Fibroblast of lung (primary cell): ENCODE measurements at regions not wholly inside any gene's neighbourhood (a gene's known extent, or its start where the extent isn't known, plus 50 kb on each side); places are given as distances from the start of the nearest gene placed in this dataset.

ENCODE experiments used
- DNase-seq, 2 donors: peaks; one replicate each; pipeline versions ENCODE4 v3.0.0 to v3.0.0-alpha.2; 2010; ENCODE audit warnings: low read depth in 2 of 2
- H2AFZ ChIP-seq: 2 replicates; pipeline ENCODE4 v1.5.1; 2012; ENCODE audit warnings: low read length, control low read depth, inconsistent platforms
- H3K27ac ChIP-seq: 2 replicates; pipeline ENCODE4 v1.5.1; 2011; ENCODE audit warnings: low read length, control low read depth; ENCODE audit not compliant: insufficient read depth
- H3K27me3 ChIP-seq: 2 replicates; pipeline ENCODE4 v1.5.1; 2011; ENCODE audit warnings: mild to moderate bottlenecking, low read length; ENCODE audit not compliant: control insufficient read depth, insufficient read depth
- H3K36me3 ChIP-seq: 2 replicates; pipeline ENCODE4 v1.5.1; 2011; ENCODE audit warnings: low read length; ENCODE audit not compliant: control insufficient read depth, insufficient read depth
- H3K4me1 ChIP-seq: 2 replicates; pipeline ENCODE4 v1.5.1; 2011; ENCODE audit warnings: low read length; ENCODE audit not compliant: control insufficient read depth, insufficient read depth; ENCODE audit errors: extremely low read depth
- H3K4me2 ChIP-seq: 2 replicates; pipeline ENCODE4 v1.5.1; 2011; ENCODE audit warnings: low read length, control low read depth; ENCODE audit not compliant: insufficient read depth; ENCODE audit errors: extremely low read depth
- H3K4me3 ChIP-seq, 4 experiments: fragments of 200-600 bp in 1 of 4; sonication (generic) in 1 of 4; replicated peaks in 1 of 4; 2 replicates each; pipeline ENCODE4 v1.5.1; 2011 to 2016; ENCODE audit warnings: low read length in 4 of 4, low read depth in 3 of 4, mild to moderate bottlenecking in 3 of 4, control low read depth in 2 of 4, inconsistent platforms in 1 of 4, mixed read lengths in 1 of 4; ENCODE audit not compliant: insufficient read depth in 1 of 4; ENCODE audit errors: control extremely low read depth in 1 of 4
- H3K79me2 ChIP-seq: 2 replicates; pipeline ENCODE4 v1.5.1; 2012; ENCODE audit warnings: mild to moderate bottlenecking, low read length, inconsistent platforms; ENCODE audit not compliant: control insufficient read depth, insufficient read depth
- H3K9ac ChIP-seq: 2 replicates; pipeline ENCODE4 v1.5.1; 2011; ENCODE audit warnings: mild to moderate bottlenecking, low read length, control low read depth; ENCODE audit not compliant: insufficient read depth
- H3K9me3 ChIP-seq: 2 replicates; pipeline ENCODE4 v1.5.1; 2012; ENCODE audit warnings: low read depth, low read length; ENCODE audit not compliant: control insufficient read depth, insufficient read depth
- H4K20me1 ChIP-seq: 2 replicates; pipeline ENCODE4 v1.5.1; 2011; ENCODE audit warnings: low read length; ENCODE audit not compliant: control insufficient read depth, insufficient read depth; ENCODE audit errors: extremely low read depth
- CTCF ChIP-seq, 2 donors: IDR thresholded peaks in 1 of 2; conservative IDR thresholded peaks in 1 of 2; 1 replicate in 1 of 2; 2 replicates in 1 of 2; pipeline ENCODE4 v1.5.1; 2011 to 2012; ENCODE audit warnings: low read length in 2 of 2, control low read depth in 1 of 2, inconsistent platforms in 1 of 2, low read depth in 1 of 2, mild to moderate bottlenecking in 1 of 2
- EZH2 ChIP-seq: IDR thresholded peaks from 2 replicates; pipeline ENCODE4 v1.5.1; 2012; ENCODE audit warnings: low read length, control low read depth, mild to moderate bottlenecking; ENCODE audit errors: missing control alignments

- DNase-seq = peak; percentile 64 to 74
- H3K27ac ChIP-seq = no peak overlapping the region
- no peaks in the 10 kb centered on the region for H3K36me3 ChIP-seq
- H3K9me3 ChIP-seq = no peaks in the 10 kb centered on the region
- no peak overlapping the region for H3K4me3 ChIP-seq
- no peaks in the 10 kb centered on the region for H3K79me2 ChIP-seq
- no peaks in the 10 kb centered on the region for H3K27me3 ChIP-seq
- TF ChIP-seq EZH2 = no peak
- peak; percentile 64 to 68 for TF ChIP-seq CTCF (conservative IDR thresholded peaks at IDR 0.05 in 1 of 2, IDR thresholded peaks at IDR 0.05 in 1 of 2; ENCODE audit: low read depth in 1 of 2, low read length in 2 of 2)
- no peaks in the 10 kb centered on the region for H3K4me1 ChIP-seq
- no peak overlapping the region for H2AFZ ChIP-seq
- no peak overlapping the region for H3K4me2 ChIP-seq
- H4K20me1 ChIP-seq = no peaks in the 10 kb centered on the region
- H3K9ac ChIP-seq = no peak overlapping the region
Observed at GRCh38 chr1:29513357-29513756, 277.0 kb downstream of the PTPRU start.

GRCh38 chr1:29511436-29511835, 275.1 kb downstream of the PTPRU start:
- Histone ChIP-seq H4K20me1 (no peaks in the 10 kb centered on the region), H3K9me3 (no peaks in the 10 kb centered on the region), H3K79me2 (no peaks in the 10 kb centered on the region), H3K9ac (no peak overlapping the region), H3K27ac (no peak overlapping the region), H3K4me1 (no peaks in the 10 kb centered on the region), H3K27me3 (no peaks in the 10 kb centered on the region), H3K4me2 (no peak overlapping the region), H3K36me3 (no peaks in the 10 kb centered on the region), H3K4me3 (no peak overlapping the region), H2AFZ (no peak overlapping the region)
- DNase-seq = no peak
- no peak for TF ChIP-seq CTCF (conservative IDR thresholded peaks at IDR 0.05 in 1 of 2, IDR thresholded peaks at IDR 0.05 in 1 of 2; ENCODE audit: low read depth in 1 of 2, low read length in 2 of 2)
- TF ChIP-seq EZH2 = no peak

GRCh38 chr1:29508458-29509107, 272.3 kb downstream of the PTPRU start:
- Histone ChIP-seq H3K27me3 (no peaks in the 10 kb centered on the region), H3K9ac (no peak overlapping the region), H3K4me1 (no peaks in the 10 kb centered on the region), H4K20me1 (no peaks in the 10 kb centered on the region), H3K4me2 (no peak overlapping the region), H3K79me2 (no peaks in the 10 kb centered on the region), H3K27ac (no peak overlapping the region), H2AFZ (no peak overlapping the region), H3K4me3 (no peak overlapping the region), H3K9me3 (no peaks in the 10 kb centered on the region), H3K36me3 (no peaks in the 10 kb centered on the region)
- DNase-seq = no peak
- no peak for TF ChIP-seq EZH2
- no peak for TF ChIP-seq CTCF (conservative IDR thresholded peaks at IDR 0.05 in 1 of 2, IDR thresholded peaks at IDR 0.05 in 1 of 2; ENCODE audit: low read depth in 1 of 2, low read length in 2 of 2)
